ENCODE measurements at regions not wholly inside any gene's neighbourhood (a gene's known extent, or its start where the extent isn't known, plus 50 kb on each side); places are given as distances from the start of the nearest gene placed in this dataset.

DNA sequence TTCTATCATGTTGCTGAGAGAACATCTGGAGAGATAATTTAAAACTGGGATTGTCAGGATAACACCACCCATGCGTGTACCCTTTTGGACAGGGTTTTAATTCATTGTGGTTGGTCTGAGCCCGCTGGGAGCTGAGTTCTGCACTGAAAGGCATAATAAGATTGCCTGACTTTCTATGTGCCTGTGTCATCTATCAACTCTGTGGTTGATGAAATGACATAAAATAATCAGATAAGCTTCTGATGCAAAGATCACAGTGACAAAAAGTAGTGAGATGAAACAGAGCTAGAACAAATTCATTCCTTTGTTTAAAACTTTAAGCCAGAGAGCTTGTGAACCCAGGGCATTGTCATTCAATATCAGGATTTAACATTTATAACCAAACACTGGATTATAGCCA lies 98.7 kb downstream of the BBS10 start:
- intact Hi-C loops (cut with DNase I), result no loop called here
- 58 to 71% methylated on average over 2 of the region's 2 CpGs for WGBS, 2 donors
- TF ChIP-seq POLR2A (IDR thresholded peaks at IDR 0.05), result no peak
- TF ChIP-seq, protein P1, sequence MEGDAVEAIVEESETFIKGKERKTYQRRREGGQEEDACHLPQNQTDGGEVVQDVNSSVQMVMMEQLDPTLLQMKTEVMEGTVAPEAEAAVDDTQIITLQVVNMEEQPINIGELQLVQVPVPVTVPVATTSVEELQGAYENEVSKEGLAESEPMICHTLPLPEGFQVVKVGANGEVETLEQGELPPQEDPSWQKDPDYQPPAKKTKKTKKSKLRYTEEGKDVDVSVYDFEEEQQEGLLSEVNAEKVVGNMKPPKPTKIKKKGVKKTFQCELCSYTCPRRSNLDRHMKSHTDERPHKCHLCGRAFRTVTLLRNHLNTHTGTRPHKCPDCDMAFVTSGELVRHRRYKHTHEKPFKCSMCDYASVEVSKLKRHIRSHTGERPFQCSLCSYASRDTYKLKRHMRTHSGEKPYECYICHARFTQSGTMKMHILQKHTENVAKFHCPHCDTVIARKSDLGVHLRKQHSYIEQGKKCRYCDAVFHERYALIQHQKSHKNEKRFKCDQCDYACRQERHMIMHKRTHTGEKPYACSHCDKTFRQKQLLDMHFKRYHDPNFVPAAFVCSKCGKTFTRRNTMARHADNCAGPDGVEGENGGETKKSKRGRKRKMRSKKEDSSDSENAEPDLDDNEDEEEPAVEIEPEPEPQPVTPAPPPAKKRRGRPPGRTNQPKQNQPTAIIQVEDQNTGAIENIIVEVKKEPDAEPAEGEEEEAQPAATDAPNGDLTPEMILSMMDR (IDR thresholded peaks at IDR 0.05), result no peak

DNA sequence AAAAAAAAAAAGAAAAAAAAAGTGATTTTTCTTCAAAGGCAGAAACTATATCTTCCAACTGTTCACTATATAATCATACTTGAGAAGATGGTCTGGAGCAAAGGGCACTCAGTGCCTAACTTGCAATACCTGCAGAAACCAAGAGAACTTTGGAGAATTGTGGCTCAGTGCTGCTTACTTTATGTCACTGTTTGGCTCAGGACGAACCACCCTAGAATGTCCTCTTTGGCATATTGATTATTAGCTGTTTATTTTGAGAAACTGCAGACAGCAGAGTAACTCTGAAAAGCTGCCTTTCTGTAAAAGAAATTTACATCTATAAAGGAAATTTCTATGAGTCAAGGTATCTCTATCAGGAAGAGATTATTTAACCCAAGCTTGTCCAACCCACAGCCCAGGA lies 100.2 kb downstream of the BBS10 start:
- Histone ChIP-seq H3K4me3 (no peak overlapping the region), H3K9me3 (no peaks in the 10 kb centered on the region), H3K4me1 (peaks cover 0 to 29% (median 9%) of the 10 kb centered on the region in 3 donors), H3K27ac (no peak overlapping the region), H3K27me3 (no peaks in the 10 kb centered on the region), H3K36me3 (no peaks in the 10 kb centered on the region)
- intact Hi-C loops (cut with DNase I), result no loop called here
- TF ChIP-seq POLR2A (IDR thresholded peaks at IDR 0.05), result no peak
- TF ChIP-seq, protein P1 (IDR thresholded peaks at IDR 0.05), result no peak
- no peak for DNase-seq
- 93 to 94% methylated on average over 1 of the region's 1 CpG for WGBS, 2 donors

More for the DNA sequence above, 98.7 kb downstream of the BBS10 start:
- no peak overlapping the region for H3K4me3 ChIP-seq
- H3K27ac ChIP-seq, result no peak overlapping the region
- peaks cover 0 to 29% (median 9%) of the 10 kb centered on the region in 3 donors for H3K4me1 ChIP-seq
- no peaks in the 10 kb centered on the region for H3K27me3 ChIP-seq
- H3K9me3 ChIP-seq, result no peaks in the 10 kb centered on the region
- H3K36me3 ChIP-seq, result no peaks in the 10 kb centered on the region
- DNase-seq, result no peak

DNA sequence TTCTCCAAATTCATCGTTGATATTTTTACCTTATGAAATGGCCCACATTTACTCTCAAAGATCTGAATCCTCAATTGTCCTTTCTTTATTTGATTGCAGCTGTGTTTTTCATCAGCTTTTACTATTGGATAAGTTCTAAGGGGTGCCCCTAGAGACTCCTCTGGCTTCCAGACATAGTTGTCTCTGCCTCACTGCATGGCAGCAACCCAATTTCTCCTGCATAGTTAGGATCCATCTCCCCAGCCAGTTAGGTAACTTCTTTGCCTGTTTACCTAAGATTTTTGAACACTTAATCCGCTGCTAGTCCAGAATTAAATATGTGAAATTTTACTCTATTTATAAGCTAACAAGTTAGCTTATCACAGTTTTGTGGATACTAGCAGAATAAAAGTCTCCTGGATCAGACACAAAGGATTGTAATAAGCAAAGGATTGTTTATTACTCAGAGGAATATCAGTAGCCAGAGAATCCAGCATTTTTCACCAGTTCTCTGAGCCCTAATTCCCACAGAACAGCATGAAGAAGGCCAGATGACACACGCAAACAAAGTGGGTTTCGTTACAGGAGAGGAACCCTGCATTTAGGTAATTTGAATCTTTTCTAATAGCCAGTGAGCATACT lies 101.1 kb downstream of the BBS10 start:
- intact Hi-C loops (cut with DNase I), result no loop called here
- H3K27ac ChIP-seq, result peak overlapping the region in 1 of 4 donors; percentile 3
- no peaks in the 10 kb centered on the region for H3K27me3 ChIP-seq
- no peak for DNase-seq
- no peak overlapping the region for H3K4me3 ChIP-seq
- peaks cover 0 to 29% (median 9%) of the 10 kb centered on the region in 3 donors for H3K4me1 ChIP-seq
- H3K36me3 ChIP-seq, result no peaks in the 10 kb centered on the region
- TF ChIP-seq, protein P1 (IDR thresholded peaks at IDR 0.05), result no peak
- no peak for TF ChIP-seq POLR2A (IDR thresholded peaks at IDR 0.05)
- WGBS, 2 donors, result 55 to 64% methylated on average over 4 of the region's 4 CpGs
- no peaks in the 10 kb centered on the region for H3K9me3 ChIP-seq

GRCh38 chr12:76246611-76247010 lies 101.6 kb downstream of the BBS10 start:
- DNase-seq, result no peak
- 50 to 58% methylated on average over 2 of the region's 2 CpGs for WGBS, 2 donors
- Histone ChIP-seq H3K4me3 (no peak overlapping the region), H3K4me1 (peaks cover 0 to 25% (median 9%) of the 10 kb centered on the region in 3 donors), H3K9me3 (no peaks in the 10 kb centered on the region), H3K27ac (no peak overlapping the region), H3K36me3 (no peaks in the 10 kb centered on the region), H3K27me3 (no peaks in the 10 kb centered on the region)
- TF ChIP-seq, protein P1 (IDR thresholded peaks at IDR 0.05), result no peak
- TF ChIP-seq POLR2A (IDR thresholded peaks at IDR 0.05), result no peak
- intact Hi-C loops (cut with DNase I), result no loop called here

DNA sequence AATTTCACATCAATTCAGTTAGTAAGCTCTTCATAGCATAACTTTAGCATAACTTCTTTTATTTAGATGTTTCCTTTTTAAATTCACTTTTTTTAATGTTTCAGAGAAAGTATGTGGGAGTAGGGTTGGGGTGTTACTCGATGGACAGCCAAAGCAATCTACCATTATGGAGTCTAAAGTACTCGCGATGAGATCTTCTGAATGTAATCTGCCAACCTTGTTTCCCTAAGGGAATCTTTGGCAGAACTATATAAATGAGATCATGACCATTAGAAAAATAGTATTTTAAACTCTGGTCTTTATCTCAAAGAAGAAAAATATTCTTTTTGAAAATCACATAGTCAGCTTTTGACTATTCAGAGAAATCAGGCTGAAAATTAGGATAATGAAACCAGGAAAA lies 103.9 kb downstream of the BBS10 start:
- H3K4me1 ChIP-seq, result peaks cover 0 to 25% (median 9%) of the 10 kb centered on the region in 3 donors
- no peaks in the 10 kb centered on the region for H3K9me3 ChIP-seq
- H3K27ac ChIP-seq, result no peak overlapping the region
- no peaks in the 10 kb centered on the region for H3K27me3 ChIP-seq
- intact Hi-C loops (cut with DNase I), result no loop called here
- no peak for DNase-seq
- TF ChIP-seq POLR2A (IDR thresholded peaks at IDR 0.05), result no peak
- TF ChIP-seq, protein P1 (IDR thresholded peaks at IDR 0.05), result no peak
- no peak overlapping the region for H3K4me3 ChIP-seq
- no peaks in the 10 kb centered on the region for H3K36me3 ChIP-seq
- WGBS, 2 donors, result 77 to 82% methylated on average over 3 of the region's 3 CpGs

Measured in esophagus squamous epithelium (tissue), 5 donors.